Right lobe of liver (tissue), 6 donors: ENCODE measurements at regions not wholly inside any gene's neighbourhood (a gene's known extent, or its start where the extent isn't known, plus 50 kb on each side); places are given as distances from the start of the nearest gene placed in this dataset.
A peak's percentile ranks its signal among the peaks of the same experiment; 100 is the strongest.

Source experiments
- ATAC-seq, 4 donors: fragments of 200-7000 bp; cut with Tn5 transposase; one replicate each; pipeline ENCODE4 v1.9.1; 2020; ENCODE audit warnings: mild to moderate bottlenecking in 4 of 4, moderate library complexity in 4 of 4
- DNase-seq, 3 donors: peaks; one replicate each; pipeline ENCODE4 v3.0.0-alpha.2; 2020
- H3K27ac ChIP-seq, 3 donors: fragments of 200-600 bp; one replicate each; pipeline ENCODE4 v1.8.0; 2022
- H3K27me3 ChIP-seq, 2 donors: fragments of 200-600 bp; one replicate each; pipeline ENCODE4 v1.8.0; 2022
- H3K36me3 ChIP-seq, 4 donors: fragments of 200-600 bp; sonication (generic) in 1 of 4; one replicate each; pipeline versions ENCODE4 v1.5.1 to v1.8.0; 2017 to 2022; ENCODE audit warnings: control low read depth in 1 of 4
- H3K4me1 ChIP-seq, 4 donors: fragments of 200-600 bp; sonication (generic) in 1 of 4; one replicate each; pipeline versions ENCODE4 v1.5.1 to v1.8.0; 2017 to 2022; ENCODE audit warnings: control low read depth in 1 of 4
- H3K4me3 ChIP-seq, 3 donors: fragments of 200-600 bp; one replicate each; pipeline ENCODE4 v1.8.0; 2022
- H3K9me3 ChIP-seq, 4 donors: fragments of 200-600 bp; sonication (generic) in 1 of 4; one replicate each; pipeline versions ENCODE4 v1.5.1 to v1.8.0; 2017 to 2022; ENCODE audit warnings: control low read depth in 1 of 4
- POLR2A ChIP-seq: fragments of 450-650 bp; IDR thresholded peaks from one replicate; pipeline ENCODE4 v1.6.1; 2017; ENCODE audit warnings: antibody characterized with exemption, mild to moderate bottlenecking
- WGBS: methylation state at CpG from one replicate; pipeline ENCODE4 v1.1.6; 2018; ENCODE audit warnings: low coverage, low lambda C conversion rate; ENCODE audit not compliant: insufficient coverage; ENCODE audit errors: missing lambda C conversion rate; 5-methylcytosine and 5-hydroxymethylcytosine counted together
- intact Hi-C, 2 donors: fragments of 100-400 bp; cut with DNase I; formaldehyde crosslinking; loops; one replicate each; pipeline versions ENCODE4 v1.11.2 to v1.14.1; 2022
- TF ChIP-seq, protein P1 (sequence below), 4 donors: fragments of 200-600 bp in 3 of 4; fragments of 450-650 bp in 1 of 4; IDR thresholded peaks; one replicate each; pipeline versions ENCODE4 v1.5.1 to v1.8.0; 2016 to 2022; ENCODE audit warnings: antibody characterized with exemption in 4 of 4, mild to moderate bottlenecking in 2 of 4
- donor health status: DM: no; HTN: yes; CAD: no.
- donor health status: DM: no; HTN: no; CAD: no.
- donor health status: DM: no; HTN: no; CAD: no.
- donor health status: DM: no; HTN: yes; CAD: no.
- donor health status: DM: no; HTN: yes; CAD: no.

DNA sequence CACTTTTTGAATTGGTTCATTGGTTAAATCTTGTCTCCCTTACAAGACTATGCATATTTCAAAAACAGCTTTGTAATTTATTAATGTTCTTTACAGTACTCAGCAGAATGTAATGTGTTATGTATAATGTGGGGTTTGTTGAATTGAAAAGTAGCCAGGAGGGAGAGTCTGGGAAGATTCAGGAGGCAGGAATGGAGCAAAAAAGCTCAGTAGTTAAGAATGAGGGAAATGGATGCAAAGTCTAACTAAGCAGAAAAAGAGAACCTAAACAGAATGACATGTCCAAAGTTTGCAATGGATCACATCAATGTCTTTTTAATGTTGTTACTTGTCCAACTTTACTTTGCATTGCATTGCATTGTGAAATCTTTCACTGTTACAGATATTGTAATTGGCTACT lies 86.5 kb upstream of the CARD18 start:
- ATAC-seq (no peak), DNase-seq (no peak)
- no peaks in the 10 kb centered on the region for H3K9me3 ChIP-seq
- H3K27me3 ChIP-seq, result no peaks in the 10 kb centered on the region
- no peaks in the 10 kb centered on the region for H3K36me3 ChIP-seq
- H3K27ac ChIP-seq, result no peak overlapping the region
- TF ChIP-seq POLR2A, result no peak
- TF ChIP-seq, protein P1, sequence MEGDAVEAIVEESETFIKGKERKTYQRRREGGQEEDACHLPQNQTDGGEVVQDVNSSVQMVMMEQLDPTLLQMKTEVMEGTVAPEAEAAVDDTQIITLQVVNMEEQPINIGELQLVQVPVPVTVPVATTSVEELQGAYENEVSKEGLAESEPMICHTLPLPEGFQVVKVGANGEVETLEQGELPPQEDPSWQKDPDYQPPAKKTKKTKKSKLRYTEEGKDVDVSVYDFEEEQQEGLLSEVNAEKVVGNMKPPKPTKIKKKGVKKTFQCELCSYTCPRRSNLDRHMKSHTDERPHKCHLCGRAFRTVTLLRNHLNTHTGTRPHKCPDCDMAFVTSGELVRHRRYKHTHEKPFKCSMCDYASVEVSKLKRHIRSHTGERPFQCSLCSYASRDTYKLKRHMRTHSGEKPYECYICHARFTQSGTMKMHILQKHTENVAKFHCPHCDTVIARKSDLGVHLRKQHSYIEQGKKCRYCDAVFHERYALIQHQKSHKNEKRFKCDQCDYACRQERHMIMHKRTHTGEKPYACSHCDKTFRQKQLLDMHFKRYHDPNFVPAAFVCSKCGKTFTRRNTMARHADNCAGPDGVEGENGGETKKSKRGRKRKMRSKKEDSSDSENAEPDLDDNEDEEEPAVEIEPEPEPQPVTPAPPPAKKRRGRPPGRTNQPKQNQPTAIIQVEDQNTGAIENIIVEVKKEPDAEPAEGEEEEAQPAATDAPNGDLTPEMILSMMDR (IDR thresholded peaks at IDR 0.05), result no peak
- intact Hi-C loops, result no loop called here
- no peaks in the 10 kb centered on the region for H3K4me1 ChIP-seq
- no peak overlapping the region for H3K4me3 ChIP-seq

DNA sequence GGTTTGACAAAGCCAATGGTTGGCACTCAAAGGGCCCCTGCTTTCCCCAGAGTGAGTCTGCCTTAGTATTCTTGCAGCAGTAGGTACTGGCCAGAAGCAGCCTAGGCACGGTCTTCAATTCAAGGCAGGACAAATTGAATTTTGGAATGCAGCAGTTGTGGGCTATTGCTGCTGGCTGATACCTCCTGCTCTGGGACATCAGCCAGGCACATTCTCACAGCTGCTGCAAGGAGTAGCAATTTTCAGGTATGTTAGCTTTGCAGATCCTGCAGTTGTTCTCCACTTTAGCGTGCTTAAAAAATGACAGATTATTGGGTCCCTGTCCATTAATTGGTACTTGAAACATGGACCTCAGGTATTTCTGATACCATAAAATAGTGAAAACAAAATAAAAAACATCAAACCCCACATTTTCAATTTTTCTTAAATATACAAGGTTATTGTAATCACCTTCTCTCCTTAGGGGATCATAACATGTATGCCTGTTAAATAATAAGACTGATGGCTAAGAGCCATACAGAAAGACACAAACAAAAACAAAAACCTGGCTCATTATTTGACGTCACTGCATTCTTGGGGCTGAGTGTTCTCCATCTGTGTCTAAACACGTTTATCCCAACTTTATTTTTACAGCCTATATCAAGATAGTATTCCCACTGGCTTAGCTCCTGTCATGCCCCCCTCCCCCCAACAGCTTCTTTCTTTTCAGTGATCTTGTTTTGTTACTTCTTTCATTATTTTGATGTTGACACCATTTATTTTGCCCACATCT lies 85.1 kb upstream of the CARD18 start:
- intact Hi-C loops, result no loop called here
- Histone ChIP-seq H3K9me3 (no peaks in the 10 kb centered on the region), H3K27ac (no peak overlapping the region), H3K27me3 (no peaks in the 10 kb centered on the region), H3K36me3 (no peaks in the 10 kb centered on the region), H3K4me3 (no peak overlapping the region), H3K4me1 (no peaks in the 10 kb centered on the region)
- WGBS, result 48% methylated on average over 4 of the region's 4 CpGs
- TF ChIP-seq POLR2A, result no peak
- TF ChIP-seq, protein P1 (IDR thresholded peaks at IDR 0.05), result no peak
- no peak for ATAC-seq
- no peak for DNase-seq

GRCh38 chr11:105220121-105220520 lies 80.6 kb upstream of the CARD18 start:
- Histone ChIP-seq H3K36me3 (no peaks in the 10 kb centered on the region), H3K4me1 (no peaks in the 10 kb centered on the region), H3K9me3 (no peaks in the 10 kb centered on the region), H3K27ac (no peak overlapping the region), H3K4me3 (no peak overlapping the region), H3K27me3 (no peaks in the 10 kb centered on the region)
- no peak for DNase-seq
- WGBS, result 30% methylated on average over 5 of the region's 5 CpGs
- TF ChIP-seq POLR2A, result no peak
- TF ChIP-seq, protein P1 (IDR thresholded peaks at IDR 0.05), result no peak
- peak in 3 of 4 donors; percentile 55 to 68 (median 67) for ATAC-seq
- intact Hi-C loops, result no loop called here

DNA sequence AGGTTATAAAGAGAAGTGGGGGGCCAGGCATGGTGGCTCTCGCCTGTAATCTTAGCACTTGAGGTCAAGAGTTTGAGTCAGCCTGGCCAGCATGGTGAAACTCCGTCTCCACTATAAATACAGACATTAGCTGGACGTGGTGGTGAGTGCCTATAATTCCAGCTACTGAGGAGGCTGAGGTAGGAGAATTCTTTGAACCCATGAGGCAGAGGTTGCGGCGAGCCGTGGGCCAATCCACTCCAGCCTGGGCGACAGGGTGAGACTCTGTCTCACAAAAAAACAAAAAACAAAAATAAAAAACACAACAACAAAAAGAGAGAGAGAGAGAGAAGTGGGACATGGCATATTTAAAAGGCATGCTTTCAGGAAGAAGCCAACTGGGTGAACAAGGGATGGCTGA lies 80.1 kb upstream of the CARD18 start:
- Histone ChIP-seq H3K27me3 (no peaks in the 10 kb centered on the region), H3K9me3 (no peaks in the 10 kb centered on the region), H3K36me3 (no peaks in the 10 kb centered on the region), H3K27ac (no peak overlapping the region), H3K4me1 (no peaks in the 10 kb centered on the region), H3K4me3 (no peak overlapping the region)
- intact Hi-C loops, result no loop called here
- ATAC-seq (no peak), DNase-seq (no peak)
- TF ChIP-seq, protein P1 (IDR thresholded peaks at IDR 0.05), result no peak
- no peak for TF ChIP-seq POLR2A
- 72% methylated on average over 6 of the region's 7 CpGs for WGBS
